ENCODE measurements at regions not wholly inside any gene's neighbourhood (a gene's known extent, or its start where the extent isn't known, plus 50 kb on each side); places are given as distances from the start of the nearest gene placed in this dataset.

GRCh38 chr20:37602634-37603033, 75.0 kb upstream of the BLCAP start:
- TF ChIP-seq CTCF (IDR thresholded peaks at IDR 0.05; ENCODE audit: low read depth, low read length): no peak

GRCh38 chr20:37600486-37600885, 72.8 kb upstream of the BLCAP start:
- in situ Hi-C loops (cut with HindIII; ENCODE audit: low sequenced_read_pairs): no loop called here
- no peak for TF ChIP-seq CTCF (IDR thresholded peaks at IDR 0.05; ENCODE audit: low read depth, low read length)
- DNase-seq (ENCODE audit: low read depth, low spot score): no peak
- H3K4me3 ChIP-seq (ENCODE audit: low read depth, low read length): no peak overlapping the region

More at GRCh38 chr20:37602634-37603033, 75.0 kb upstream of the BLCAP start:
- in situ Hi-C loops (cut with HindIII; ENCODE audit: low sequenced_read_pairs): no loop called here
- H3K4me3 ChIP-seq (ENCODE audit: low read depth, low read length): no peak overlapping the region
- no peak for DNase-seq (ENCODE audit: low read depth, low spot score)

GRCh38 chr20:37598575-37599342, 71.1 kb upstream of the BLCAP start:
- no peak overlapping the region for H3K4me3 ChIP-seq (ENCODE audit: low read depth, low read length)
- in situ Hi-C loops (cut with HindIII; ENCODE audit: low sequenced_read_pairs): no loop called here
- no peak for TF ChIP-seq CTCF (IDR thresholded peaks at IDR 0.05; ENCODE audit: low read depth, low read length)
- no peak for DNase-seq (ENCODE audit: low read depth, low spot score)

GRCh38 chr20:37598100-37598543, 70.4 kb upstream of the BLCAP start:
- in situ Hi-C loops (cut with HindIII; ENCODE audit: low sequenced_read_pairs): no loop called here
- DNase-seq (ENCODE audit: low read depth, low spot score): no peak
- H3K4me3 ChIP-seq (ENCODE audit: low read depth, low read length): no peak overlapping the region
- TF ChIP-seq CTCF (IDR thresholded peaks at IDR 0.05; ENCODE audit: low read depth, low read length): no peak

- no peak for TF ChIP-seq CTCF (IDR thresholded peaks at IDR 0.05; ENCODE audit: low read depth, low read length)
- no peak overlapping the region for H3K4me3 ChIP-seq (ENCODE audit: low read depth, low read length)
- DNase-seq (ENCODE audit: low read depth, low spot score): no peak
- in situ Hi-C loops (cut with HindIII; ENCODE audit: low sequenced_read_pairs): no loop called here
Measured at GRCh38 chr20:37596890-37597536, 69.3 kb upstream of the BLCAP start.

GRCh38 chr20:37596168-37596567, 68.5 kb upstream of the BLCAP start:
- no peak for TF ChIP-seq CTCF (IDR thresholded peaks at IDR 0.05; ENCODE audit: low read depth, low read length)
- no peak for DNase-seq (ENCODE audit: low read depth, low spot score)
- no peak overlapping the region for H3K4me3 ChIP-seq (ENCODE audit: low read depth, low read length)
- in situ Hi-C loops (cut with HindIII; ENCODE audit: low sequenced_read_pairs): no loop called here
